Kidney (tissue), 13 donors: ENCODE measurements at regions not wholly inside any gene's neighbourhood (a gene's known extent, or its start where the extent isn't known, plus 50 kb on each side); places are given as distances from the start of the nearest gene placed in this dataset.
A peak's percentile ranks its signal among the peaks of the same experiment; 100 is the strongest.

Experiments
- DNase-seq, 5 donors: peaks; one replicate each; pipeline ENCODE4 v3.0.0-alpha.2; 2013 to 2020
- FAIRE-seq: peaks from 2 replicates; lab custom pipeline; 2012; peaks lifted over from hg19 to GRCh38; lab: Jason Lieb, UNC
- H3K27ac ChIP-seq, 2 donors: one replicate each; pipeline ENCODE4 v1.7.0; 2013; ENCODE audit warnings: low read depth in 2 of 2, low read length in 2 of 2, inconsistent platforms in 1 of 2
- H3K27me3 ChIP-seq: one replicate; pipeline ENCODE4 v1.7.1; 2013; ENCODE audit warnings: low read length, inconsistent platforms; ENCODE audit not compliant: control insufficient read depth, insufficient read depth
- H3K36me3 ChIP-seq, 3 donors: one replicate each; pipeline versions ENCODE4 v1.7.0 to v1.7.1; 2013; ENCODE audit warnings: low read length in 3 of 3, control low read depth in 1 of 3, inconsistent platforms in 1 of 3; ENCODE audit not compliant: insufficient read depth in 3 of 3, control insufficient read depth in 2 of 3
- H3K4me1 ChIP-seq, 3 donors: one replicate each; pipeline versions ENCODE4 v1.7.0 to v1.7.1; 2013; ENCODE audit warnings: low read length in 3 of 3, inconsistent platforms in 1 of 3, low read depth in 1 of 3; ENCODE audit not compliant: control insufficient read depth in 2 of 3, insufficient read depth in 2 of 3
- H3K4me3 ChIP-seq, 3 donors: one replicate each; pipeline versions ENCODE4 v1.7.0 to v1.8.1; 2013; ENCODE audit warnings: low read length in 3 of 3, control low read depth in 1 of 3, inconsistent platforms in 1 of 3
- H3K9ac ChIP-seq, 3 donors: one replicate each; pipeline versions ENCODE4 v1.7.0 to v1.7.1; 2013; ENCODE audit warnings: low read length in 3 of 3, control low read depth in 1 of 3, inconsistent platforms in 1 of 3
- H3K9me3 ChIP-seq, 3 donors: one replicate each; pipeline versions ENCODE4 v1.7.0 to v1.7.1; 2013; ENCODE audit warnings: low read length in 3 of 3, control low read depth in 1 of 3, inconsistent platforms in 1 of 3; ENCODE audit not compliant: control insufficient read depth in 2 of 3, insufficient read depth in 1 of 3
- intact Hi-C: fragments of 100-400 bp; cut with DNase I; formaldehyde crosslinking; loops from one replicate; pipeline ENCODE4 v1.11.1; 2022
- TF ChIP-seq, protein P1 (sequence below): IDR thresholded peaks from 3 replicates; pipeline ENCODE4 v1.5.1; 2012; ENCODE audit warnings: mild to moderate bottlenecking, moderate library complexity, borderline replicate concordance; ENCODE audit not compliant: insufficient read depth; ENCODE audit errors: extremely low read depth
- donor health status: control.
- donor health status: control.
- donor health status: control.
- donor health status: control.
- donor health status: control.
- donor health status: DM: yes; HTN: yes; CAD: no.
- donor health status: Normal renal cell carcinoma (clear cell type).

DNA sequence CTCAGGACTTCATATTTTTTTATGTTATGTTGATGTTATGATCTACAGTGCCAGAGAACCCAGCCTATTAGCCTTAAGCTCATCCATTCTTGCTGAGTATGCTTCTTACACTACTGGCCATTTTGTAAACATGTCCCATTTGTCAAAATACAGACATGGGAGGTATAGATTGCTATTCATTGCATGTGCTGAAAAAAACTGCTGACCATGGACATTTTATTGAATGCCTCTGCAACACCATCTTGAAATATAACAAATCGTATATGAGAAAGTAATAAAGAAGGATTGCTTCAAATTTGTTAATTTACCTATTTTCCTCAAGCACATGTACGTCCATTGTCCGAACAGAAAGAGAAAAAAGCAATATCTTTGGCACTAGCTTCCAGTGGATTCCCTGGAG is 91.5 kb upstream of the FAM47A start:
- no peak overlapping the region for H3K9ac ChIP-seq
- FAIRE-seq, result no peak

GRCh38 chrX:34218063-34218462 is 85.9 kb upstream of the FAM47A start:
- Histone ChIP-seq H3K4me3 (no peak overlapping the region), H3K27ac (no peak overlapping the region), H3K9ac (no peak overlapping the region), H3K4me1 (no peaks in the 10 kb centered on the region), H3K27me3 (no peaks in the 10 kb centered on the region), H3K9me3 (peaks cover 0 to 2% (median 0%) of the 10 kb centered on the region in 3 donors), H3K36me3 (no peaks in the 10 kb centered on the region)
- TF ChIP-seq, protein P1, sequence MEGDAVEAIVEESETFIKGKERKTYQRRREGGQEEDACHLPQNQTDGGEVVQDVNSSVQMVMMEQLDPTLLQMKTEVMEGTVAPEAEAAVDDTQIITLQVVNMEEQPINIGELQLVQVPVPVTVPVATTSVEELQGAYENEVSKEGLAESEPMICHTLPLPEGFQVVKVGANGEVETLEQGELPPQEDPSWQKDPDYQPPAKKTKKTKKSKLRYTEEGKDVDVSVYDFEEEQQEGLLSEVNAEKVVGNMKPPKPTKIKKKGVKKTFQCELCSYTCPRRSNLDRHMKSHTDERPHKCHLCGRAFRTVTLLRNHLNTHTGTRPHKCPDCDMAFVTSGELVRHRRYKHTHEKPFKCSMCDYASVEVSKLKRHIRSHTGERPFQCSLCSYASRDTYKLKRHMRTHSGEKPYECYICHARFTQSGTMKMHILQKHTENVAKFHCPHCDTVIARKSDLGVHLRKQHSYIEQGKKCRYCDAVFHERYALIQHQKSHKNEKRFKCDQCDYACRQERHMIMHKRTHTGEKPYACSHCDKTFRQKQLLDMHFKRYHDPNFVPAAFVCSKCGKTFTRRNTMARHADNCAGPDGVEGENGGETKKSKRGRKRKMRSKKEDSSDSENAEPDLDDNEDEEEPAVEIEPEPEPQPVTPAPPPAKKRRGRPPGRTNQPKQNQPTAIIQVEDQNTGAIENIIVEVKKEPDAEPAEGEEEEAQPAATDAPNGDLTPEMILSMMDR, result no peak
- FAIRE-seq (no peak), DNase-seq (no peak)
- intact Hi-C loops, result no loop called here

More for the DNA sequence above, 91.5 kb upstream of the FAM47A start:
- Histone ChIP-seq H3K9me3 (no peaks in the 10 kb centered on the region), H3K27me3 (no peaks in the 10 kb centered on the region), H3K27ac (no peak overlapping the region), H3K36me3 (no peaks in the 10 kb centered on the region), H3K4me3 (no peak overlapping the region), H3K4me1 (no peaks in the 10 kb centered on the region)
- intact Hi-C loops, result no loop called here
- TF ChIP-seq, protein P1, result no peak
- DNase-seq, result no peak

DNA sequence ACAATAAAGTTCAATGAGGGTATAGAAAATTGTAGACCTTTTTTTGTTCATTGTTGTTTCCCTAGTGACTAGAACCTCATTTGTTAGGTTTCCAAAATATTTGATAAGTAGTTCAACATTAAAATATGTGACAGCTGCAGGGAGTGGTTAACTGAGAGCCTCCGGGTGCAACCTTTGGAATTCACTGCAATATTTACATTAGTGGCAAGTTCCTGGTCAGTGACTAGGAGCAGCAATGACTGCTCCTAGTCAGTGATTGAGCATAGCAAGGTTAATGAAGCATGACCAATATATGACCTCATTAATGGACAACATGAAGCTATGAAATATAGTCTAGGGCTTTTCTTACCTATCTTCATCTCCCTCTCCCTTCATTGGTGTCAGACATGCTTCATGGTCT is 65.8 kb upstream of the FAM47A start:
- peak in 1 of 5 donors; percentile 0 for DNase-seq
- Histone ChIP-seq H3K27me3 (no peaks in the 10 kb centered on the region), H3K27ac (no peak overlapping the region), H3K4me3 (no peak overlapping the region), H3K9me3 (no peaks in the 10 kb centered on the region), H3K9ac (no peak overlapping the region), H3K4me1 (no peaks in the 10 kb centered on the region), H3K36me3 (no peaks in the 10 kb centered on the region)
- FAIRE-seq, result no peak
- intact Hi-C loops, result no loop called here
- TF ChIP-seq, protein P1, result no peak
